ENCODE measurements at regions not wholly inside any gene's neighbourhood (a gene's known extent, or its start where the extent isn't known, plus 50 kb on each side); places are given as distances from the start of the nearest gene placed in this dataset.

GRCh38 chr15:91383532-91383931 lies 283.5 kb downstream of the SV2B start:
- Mint-ChIP-seq H3K4me3 (ENCODE audit: unreplicated experiment) (no peak overlapping the region), H3K27me3 (ENCODE audit: unreplicated experiment) (no peaks in the 10 kb centered on the region), H3K9me3 (ENCODE audit: unreplicated experiment) (peaks cover 8% of the 10 kb centered on the region), H3K36me3 (ENCODE audit: unreplicated experiment) (no peaks in the 10 kb centered on the region), H3K4me1 (ENCODE audit: unreplicated experiment) (no peaks in the 10 kb centered on the region), H3K27ac (ENCODE audit: unreplicated experiment) (no peak overlapping the region)
- no peak for TF ChIP-seq CTCF (IDR thresholded peaks at IDR 0.05)
- DNase-seq (ENCODE audit: extremely low spot score, unreplicated experiment): no peak

GRCh38 chr15:91384189-91384730 lies 284.2 kb downstream of the SV2B start:
- DNase-seq (ENCODE audit: extremely low spot score, unreplicated experiment): no peak
- H3K27ac Mint-ChIP-seq (ENCODE audit: unreplicated experiment): no peak overlapping the region
- no peaks in the 10 kb centered on the region for H3K4me1 Mint-ChIP-seq (ENCODE audit: unreplicated experiment)
- no peak for TF ChIP-seq CTCF (IDR thresholded peaks at IDR 0.05)
- peaks cover 8% of the 10 kb centered on the region for H3K9me3 Mint-ChIP-seq (ENCODE audit: unreplicated experiment)
- H3K4me3 Mint-ChIP-seq (ENCODE audit: unreplicated experiment): no peak overlapping the region
- no peaks in the 10 kb centered on the region for H3K27me3 Mint-ChIP-seq (ENCODE audit: unreplicated experiment)
- no peaks in the 10 kb centered on the region for H3K36me3 Mint-ChIP-seq (ENCODE audit: unreplicated experiment)

GRCh38 chr15:91385311-91385710 lies 285.3 kb downstream of the SV2B start:
- H3K9me3 Mint-ChIP-seq (ENCODE audit: unreplicated experiment): peaks cover 8% of the 10 kb centered on the region
- H3K4me3 Mint-ChIP-seq (ENCODE audit: unreplicated experiment): no peak overlapping the region
- no peak for TF ChIP-seq CTCF (IDR thresholded peaks at IDR 0.05)
- H3K36me3 Mint-ChIP-seq (ENCODE audit: unreplicated experiment): no peaks in the 10 kb centered on the region
- no peak overlapping the region for H3K27ac Mint-ChIP-seq (ENCODE audit: unreplicated experiment)
- H3K4me1 Mint-ChIP-seq (ENCODE audit: unreplicated experiment): no peaks in the 10 kb centered on the region
- H3K27me3 Mint-ChIP-seq (ENCODE audit: unreplicated experiment): no peaks in the 10 kb centered on the region
- no peak for DNase-seq (ENCODE audit: extremely low spot score, unreplicated experiment)

- Mint-ChIP-seq H3K9me3 (ENCODE audit: unreplicated experiment) (peaks cover 8% of the 10 kb centered on the region), H3K4me1 (ENCODE audit: unreplicated experiment) (no peaks in the 10 kb centered on the region), H3K27me3 (ENCODE audit: unreplicated experiment) (no peaks in the 10 kb centered on the region), H3K4me3 (ENCODE audit: unreplicated experiment) (no peak overlapping the region), H3K36me3 (ENCODE audit: unreplicated experiment) (no peaks in the 10 kb centered on the region), H3K27ac (ENCODE audit: unreplicated experiment) (no peak overlapping the region)
- no peak for DNase-seq (ENCODE audit: extremely low spot score, unreplicated experiment)
- no peak for TF ChIP-seq CTCF (IDR thresholded peaks at IDR 0.05)
Measured at GRCh38 chr15:91393186-91393585, 293.1 kb downstream of the SV2B start.

GRCh38 chr15:91400481-91400880 lies 300.4 kb downstream of the SV2B start:
- Mint-ChIP-seq H3K36me3 (ENCODE audit: unreplicated experiment) (no peaks in the 10 kb centered on the region), H3K27me3 (ENCODE audit: unreplicated experiment) (no peaks in the 10 kb centered on the region), H3K9me3 (ENCODE audit: unreplicated experiment) (no peaks in the 10 kb centered on the region), H3K27ac (ENCODE audit: unreplicated experiment) (no peak overlapping the region), H3K4me1 (ENCODE audit: unreplicated experiment) (no peaks in the 10 kb centered on the region), H3K4me3 (ENCODE audit: unreplicated experiment) (no peak overlapping the region)
- DNase-seq (ENCODE audit: extremely low spot score, unreplicated experiment): no peak
- no peak for TF ChIP-seq CTCF (IDR thresholded peaks at IDR 0.05)
